Fibroblast of the conjunctiva (primary cell): ENCODE measurements at regions not wholly inside any gene's neighbourhood (a gene's known extent, or its start where the extent isn't known, plus 50 kb on each side); places are given as distances from the start of the nearest gene placed in this dataset.

Experiments
- DNase-seq: peaks from one replicate; pipeline ENCODE4 v3.0.0-alpha.2; 2010; ENCODE audit warnings: low read depth

GRCh38 chr3:111476701-111477100 is 65.3 kb upstream of the CD96 start:
- DNase-seq: no peak

DNA sequence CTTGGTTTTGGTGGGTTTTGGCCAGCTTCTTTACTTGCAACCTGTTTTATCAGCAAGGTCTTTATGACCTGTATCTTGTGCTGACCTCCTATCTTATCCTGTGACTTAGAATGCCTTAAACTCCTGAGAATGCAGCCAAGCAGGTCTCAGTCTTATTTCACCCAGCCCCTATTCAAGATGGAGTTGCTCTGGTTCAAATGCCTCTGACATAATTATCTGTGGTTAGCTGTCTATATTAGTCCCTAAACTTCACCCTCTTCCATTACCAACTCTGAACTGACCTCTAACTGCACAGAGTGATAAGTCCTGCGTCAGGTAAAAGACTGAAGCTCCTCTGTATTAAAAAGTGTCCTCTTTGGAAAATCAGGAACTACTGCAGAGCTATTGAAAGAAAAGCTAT is 61.9 kb upstream of the CD96 start:
- no peak for DNase-seq

DNA sequence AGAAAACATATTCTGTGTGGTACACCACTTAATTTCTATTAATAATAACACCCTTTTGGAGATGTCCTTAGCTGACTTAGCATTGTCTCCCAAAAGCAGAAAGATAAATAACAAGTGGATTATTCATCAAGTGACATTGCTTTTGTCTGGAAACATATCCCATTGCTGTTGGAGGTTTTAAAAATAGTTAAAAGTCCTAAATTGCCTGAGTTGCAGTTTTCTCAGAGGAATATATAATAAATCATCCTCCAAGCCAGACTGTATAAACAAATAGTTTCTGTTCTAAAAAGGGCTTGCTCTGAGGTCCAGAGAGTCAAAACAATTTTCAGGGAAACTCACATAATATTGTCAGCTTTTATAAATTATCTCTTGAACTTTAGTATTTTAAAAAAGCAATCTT is 60.4 kb upstream of the CD96 start:
- DNase-seq: no peak

DNA sequence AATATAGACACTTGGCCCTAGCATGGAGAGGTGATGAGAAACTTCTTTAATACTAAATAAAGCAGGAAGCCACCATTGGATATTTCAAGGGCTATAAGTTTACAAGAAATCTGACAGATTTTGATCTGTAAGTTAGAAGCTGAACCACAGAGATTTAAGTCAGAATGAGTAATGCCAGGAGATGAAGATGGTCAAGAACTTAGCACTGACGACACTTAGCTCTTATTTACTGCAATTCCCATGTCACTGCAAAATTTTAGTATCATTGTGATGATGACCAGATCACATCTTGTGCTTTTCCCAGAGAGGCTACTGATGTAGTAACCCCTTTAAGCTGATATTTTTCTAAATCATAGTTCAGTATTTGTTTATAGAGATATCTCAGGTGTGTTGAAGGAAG is 59.4 kb upstream of the CD96 start:
- no peak for DNase-seq

DNA sequence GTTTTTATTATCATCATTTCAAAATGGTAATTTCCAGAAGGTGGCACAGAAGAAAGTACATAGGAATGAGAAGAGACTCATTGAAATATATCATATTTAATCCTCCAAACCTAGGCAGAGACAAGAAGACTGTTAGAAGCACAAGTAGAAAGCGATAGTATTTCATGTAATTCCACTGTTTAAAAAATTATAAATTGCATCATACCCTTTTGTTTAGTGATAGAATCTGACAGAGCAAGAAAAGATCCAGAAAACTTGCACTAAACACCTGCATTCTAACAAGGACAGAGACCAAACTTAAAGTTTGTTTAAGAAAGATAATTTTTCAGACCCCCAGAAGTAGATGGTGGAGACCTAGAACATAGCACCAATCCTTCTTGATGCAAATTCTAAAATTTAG is 56.9 kb upstream of the CD96 start:
- DNase-seq: no peak
